GM12878 (cell line): ENCODE measurements at regions not wholly inside any gene's neighbourhood (a gene's known extent, or its start where the extent isn't known, plus 50 kb on each side); places are given as distances from the start of the nearest gene placed in this dataset.

Experiments used
- ATAC-seq: fragments of 200-7000 bp; cut with Tn5 transposase; 3 replicates; pipeline ENCODE4 v1.9.1; 2020; ENCODE audit warnings: mild to moderate bottlenecking, moderate library complexity
- BruUV-seq: library from RNA; stranded (reverse); fragments of 400-500 nt; replicated peaks from 2 replicates; lab custom pipeline; 2021; lab: Mats Ljungman, UMichigan
- CTCF ChIA-PET: fragments of 300-600 bp; sonication (Branson Sonifier 250); formaldehyde crosslinking; extraction: SDS; loops from one replicate; lab custom pipeline; 2021; ENCODE audit warnings: inconsistent platforms; lab: Yijun Ruan, JAX
- POLR2A ChIA-PET: fragments of 350-600 bp; formaldehyde crosslinking; extraction: SDS; loops from one replicate; lab custom pipeline; 2021; ENCODE audit warnings: inconsistent platforms; lab: Charles Lee
- RAD21 ChIA-PET: fragments of 300-600 bp; sonication (Branson Sonifier 250); formaldehyde crosslinking; loops from one replicate; lab custom pipeline; 2023; ENCODE audit warnings: antibody characterized with exemption; ENCODE audit not compliant: unreplicated experiment; lab: Charles Lee
- SMC1A ChIA-PET: fragments of 300-600 bp; sonication (Branson Sonifier 250); formaldehyde crosslinking; loops from one replicate; lab custom pipeline; 2023; ENCODE audit not compliant: unreplicated experiment, uncharacterized antibody; lab: Charles Lee
- DNase-seq: peaks from one replicate; pipeline ENCODE4 v3.0.0-alpha.2; 2011; ENCODE audit warnings: low read depth, low spot score
- FAIRE-seq: peaks from 3 replicates; lab custom pipeline; 2011; peaks lifted over from hg19 to GRCh38; lab: Jason Lieb, UNC
- H2AFZ ChIP-seq: 2 replicates; pipeline ENCODE4 v1.6.0; 2011; ENCODE audit warnings: low read depth, low read length, control low read depth; ENCODE audit not compliant: control insufficient read depth
- H3K27ac ChIP-seq: 2 replicates; pipeline ENCODE4 v1.5.1; 2011; ENCODE audit warnings: control low read depth; ENCODE audit not compliant: control insufficient read depth, insufficient read depth
- H3K27me3 ChIP-seq, 2 experiments: replicated peaks in 1 of 2; 2 replicates each; pipeline versions ENCODE4 v1.6.0 to v1.6.1; 2011; ENCODE audit warnings: low read length in 1 of 2; ENCODE audit not compliant: control insufficient read depth in 2 of 2, insufficient read depth in 2 of 2
- H3K36me3 ChIP-seq, 2 experiments: 2 replicates each; pipeline ENCODE4 v1.5.1; 2011; ENCODE audit warnings: low read length in 1 of 2; ENCODE audit not compliant: control insufficient read depth in 2 of 2, insufficient read depth in 2 of 2
- H3K4me1 ChIP-seq: 2 replicates; pipeline ENCODE4 v1.6.1; 2011; ENCODE audit warnings: mild to moderate bottlenecking, low read length, moderate library complexity, mixed read lengths; ENCODE audit not compliant: control insufficient read depth, insufficient read depth
- H3K4me2 ChIP-seq: 2 replicates; pipeline ENCODE4 v1.6.0; 2011; ENCODE audit warnings: control low read depth; ENCODE audit not compliant: control insufficient read depth, insufficient read depth
- H3K4me3 ChIP-seq: fragments of 200-600 bp; sonication (generic); 2 replicates; pipeline ENCODE4 v1.5.1; 2016
- H3K79me2 ChIP-seq: 2 replicates; pipeline ENCODE4 v1.6.0; 2011; ENCODE audit warnings: low read length; ENCODE audit not compliant: control insufficient read depth, insufficient read depth
- H3K9ac ChIP-seq: 2 replicates; pipeline ENCODE4 v1.8.0; 2011; ENCODE audit warnings: low read length, control low read depth, mixed read lengths; ENCODE audit not compliant: control insufficient read depth, insufficient read depth
- H3K9me3 ChIP-seq: replicated peaks from 3 replicates; pipeline ENCODE4 v1.5.1; 2011; ENCODE audit warnings: mild to moderate bottlenecking, low read length; ENCODE audit not compliant: control insufficient read depth, insufficient read depth
- H4K20me1 ChIP-seq: 2 replicates; pipeline ENCODE4 v1.6.0; 2011; ENCODE audit not compliant: control insufficient read depth, insufficient read depth
- BACH1 ChIP-seq: fragments of 450-650 bp; IDR thresholded peaks from 2 replicates; pipeline ENCODE4 v1.6.1; 2017; ENCODE audit warnings: mild to moderate bottlenecking, borderline replicate concordance
- BMI1 ChIP-seq: fragments of 450-650 bp; IDR thresholded peaks from 2 replicates; pipeline ENCODE4 v1.6.1; 2016; ENCODE audit warnings: mild to moderate bottlenecking, moderate library complexity, borderline replicate concordance
- CBX3 ChIP-seq: fragments of 200-600 bp; sonication (generic); IDR thresholded peaks from 2 replicates; pipeline ENCODE4 v1.6.1; 2016; ENCODE audit warnings: low read depth, borderline replicate concordance
- HDAC2 ChIP-seq: fragments of 200-600 bp; sonication (generic); IDR thresholded peaks from 2 replicates; pipeline ENCODE4 v1.6.1; 2017
- IKZF2 ChIP-seq, 2 experiments: fragments of 450-650 bp; IDR thresholded peaks; 2 replicates each; pipeline ENCODE4 v1.6.1; 2017; ENCODE audit warnings: mild to moderate bottlenecking in 2 of 2, moderate library complexity in 2 of 2
- IRF5 ChIP-seq: fragments of 450-650 bp; IDR thresholded peaks from 2 replicates; pipeline ENCODE4 v1.6.1; 2017; ENCODE audit warnings: borderline replicate concordance
- MYC ChIP-seq: IDR thresholded peaks from 2 replicates; pipeline ENCODE4 v1.6.1; 2011; ENCODE audit warnings: mild to moderate bottlenecking, low read length, moderate library complexity, inconsistent platforms; ENCODE audit not compliant: insufficient read depth, insufficient replicate concordance, insufficient read length, severe bottlenecking
- NRF1 ChIP-seq: conservative IDR thresholded peaks from 2 replicates; pipeline ENCODE4 v1.6.1; 2011; ENCODE audit warnings: mild to moderate bottlenecking, low read depth, low read length, improper control_type of control experiment
- SMAD5 ChIP-seq: IDR thresholded peaks from 2 replicates; pipeline ENCODE4 v1.6.1; 2016; ENCODE audit warnings: antibody characterized with exemption, low read depth
- SREBF2 ChIP-seq: IDR thresholded peaks from 2 replicates; pipeline ENCODE4 v1.6.1; 2012; ENCODE audit warnings: mild to moderate bottlenecking, low read length
- WRNIP1 ChIP-seq: IDR thresholded peaks from 2 replicates; pipeline ENCODE4 v1.6.1; 2011; ENCODE audit warnings: low read depth, low read length, improper control_type of control experiment, borderline replicate concordance
- ZNF622 ChIP-seq: fragments of 450-650 bp; IDR thresholded peaks from 2 replicates; pipeline ENCODE4 v1.6.1; 2017; ENCODE audit warnings: mild to moderate bottlenecking, inconsistent platforms
- ZNF687 ChIP-seq: fragments of 450-650 bp; IDR thresholded peaks from 2 replicates; pipeline ENCODE4 v1.6.1; 2017; ENCODE audit warnings: mild to moderate bottlenecking, moderate library complexity
- WGBS: methylation state at CpG from one replicate; pipeline ENCODE4 v1.1.6; 2016; ENCODE audit warnings: low lambda C conversion rate; ENCODE audit not compliant: insufficient replicate concordance, insufficient coverage; ENCODE audit errors: missing lambda C conversion rate; 5-methylcytosine and 5-hydroxymethylcytosine counted together
- in situ Hi-C: fragments of 300-500 bp; cut with MboI; formaldehyde crosslinking; loops from 9 replicates; pipeline ENCODE4 v1.14.3; 2018; ENCODE audit warnings: mixed read lengths
- intact Hi-C: fragments of 100-400 bp; cut with micrococcal nuclease; formaldehyde crosslinking; loops from one replicate; pipeline ENCODE4 v1.14.2; 2022; ENCODE audit not compliant: unreplicated experiment
- TF ChIP-seq, protein P1 (sequence below): fragments of 450-650 bp; IDR thresholded peaks from 2 replicates; pipeline ENCODE4 v1.6.1; 2017; ENCODE audit warnings: antibody characterized with exemption, mild to moderate bottlenecking, moderate library complexity

- RAD21 ChIA-PET, result interaction anchor here (1.6 to 2.4 kb wide), 2 partner anchors 13 to 15 kb away, joined by 5 to 12 read pairs; no protein-coding TSS in a partner anchor
- H3K9me3 ChIP-seq, result no peaks in the 10 kb centered on the region; the same call in 2 of the 3 replicates
- H3K79me2 ChIP-seq, result no peaks in the 10 kb centered on the region
- BruUV-seq, result no TSS peak
- no peak overlapping the region for H3K9ac ChIP-seq
- no peak for ATAC-seq
- no peaks in the 10 kb centered on the region for H4K20me1 ChIP-seq
- H3K27me3 ChIP-seq, result no peaks in the 10 kb centered on the region
- no peaks in the 10 kb centered on the region for H3K36me3 ChIP-seq
- no peak for DNase-seq
- intact Hi-C loops (loop anchor here (1.0 kb wide), 1 partner anchor 14 kb away; no protein-coding TSS in a partner anchor), in situ Hi-C loops (no loop called here)
- H3K27ac ChIP-seq, result no peak overlapping the region
- H2AFZ ChIP-seq, result no peak overlapping the region
- 94% methylated on average over 3 of the region's 3 CpGs for WGBS
- SMC1A ChIA-PET, result interaction anchor here (0.9 to 2.4 kb wide), 9 partner anchors 8 to 71 kb away, joined by 3 to 16 read pairs (median 4); no protein-coding TSS in a partner anchor
- no peak overlapping the region for H3K4me2 ChIP-seq
- H3K4me3 ChIP-seq, result no peak overlapping the region
- FAIRE-seq, result no peak
- CTCF ChIA-PET, result interaction anchor here (1.7 to 5.4 kb wide), 2 partner anchors 14 to 15 kb away, joined by 3 to 49 read pairs; no protein-coding TSS in a partner anchor
- POLR2A ChIA-PET, result interaction anchor here (2.0 kb wide), 1 partner anchor 14 kb away, joined by 6 read pairs; no protein-coding TSS in a partner anchor
- peaks cover 7% of the 10 kb centered on the region; the same call in 1 of the 2 replicates for H3K4me1 ChIP-seq
- no peak for TF ChIP-seq IKZF2 (IDR thresholded peaks at IDR 0.05)
- no peak for TF ChIP-seq SMAD5
- TF ChIP-seq ZNF622, result no peak
- no peak for TF ChIP-seq BMI1
- no peak for TF ChIP-seq WRNIP1
- TF ChIP-seq IRF5, result no peak
- no peak for TF ChIP-seq SREBF2
- TF ChIP-seq, protein P1, sequence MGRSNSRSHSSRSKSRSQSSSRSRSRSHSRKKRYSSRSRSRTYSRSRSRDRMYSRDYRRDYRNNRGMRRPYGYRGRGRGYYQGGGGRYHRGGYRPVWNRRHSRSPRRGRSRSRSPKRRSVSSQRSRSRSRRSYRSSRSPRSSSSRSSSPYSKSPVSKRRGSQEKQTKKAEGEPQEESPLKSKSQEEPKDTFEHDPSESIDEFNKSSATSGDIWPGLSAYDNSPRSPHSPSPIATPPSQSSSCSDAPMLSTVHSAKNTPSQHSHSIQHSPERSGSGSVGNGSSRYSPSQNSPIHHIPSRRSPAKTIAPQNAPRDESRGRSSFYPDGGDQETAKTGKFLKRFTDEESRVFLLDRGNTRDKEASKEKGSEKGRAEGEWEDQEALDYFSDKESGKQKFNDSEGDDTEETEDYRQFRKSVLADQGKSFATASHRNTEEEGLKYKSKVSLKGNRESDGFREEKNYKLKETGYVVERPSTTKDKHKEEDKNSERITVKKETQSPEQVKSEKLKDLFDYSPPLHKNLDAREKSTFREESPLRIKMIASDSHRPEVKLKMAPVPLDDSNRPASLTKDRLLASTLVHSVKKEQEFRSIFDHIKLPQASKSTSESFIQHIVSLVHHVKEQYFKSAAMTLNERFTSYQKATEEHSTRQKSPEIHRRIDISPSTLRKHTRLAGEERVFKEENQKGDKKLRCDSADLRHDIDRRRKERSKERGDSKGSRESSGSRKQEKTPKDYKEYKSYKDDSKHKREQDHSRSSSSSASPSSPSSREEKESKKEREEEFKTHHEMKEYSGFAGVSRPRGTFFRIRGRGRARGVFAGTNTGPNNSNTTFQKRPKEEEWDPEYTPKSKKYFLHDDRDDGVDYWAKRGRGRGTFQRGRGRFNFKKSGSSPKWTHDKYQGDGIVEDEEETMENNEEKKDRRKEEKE, result no peak
- no peak for TF ChIP-seq BACH1
- no peak for TF ChIP-seq HDAC2
- no peak for TF ChIP-seq CBX3
- TF ChIP-seq MYC, result no peak
- TF ChIP-seq ZNF687, result no peak
- no peak for TF ChIP-seq NRF1
These were observed 135.9 kb upstream of the FRY start for GRCh38 chr13:31895691-31896090.
